ENCODE measurements at regions not wholly inside any gene's neighbourhood (a gene's known extent, or its start where the extent isn't known, plus 50 kb on each side); places are given as distances from the start of the nearest gene placed in this dataset.

DNA sequence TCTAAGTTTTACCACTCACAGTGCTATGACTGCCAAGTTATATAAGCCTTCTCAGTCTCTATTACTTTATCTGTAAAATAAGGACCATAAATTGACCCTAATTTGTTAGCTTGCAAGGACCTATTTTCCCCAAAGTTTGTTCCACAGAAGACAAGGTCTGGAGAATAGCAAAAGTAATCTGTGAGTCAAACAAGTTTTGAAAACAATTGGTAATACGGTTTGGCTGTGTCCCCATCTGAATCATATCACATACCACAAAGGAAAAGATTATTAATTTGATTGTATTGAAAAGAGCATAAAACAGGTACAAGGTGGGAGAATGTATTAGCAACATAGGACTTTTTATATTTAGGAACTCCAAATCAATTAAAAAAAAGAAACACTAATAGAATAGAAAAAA, 124.0 kb upstream of the TARS1 start:
- no peak for TF ChIP-seq POLR2AphosphoS5 (IDR thresholded peaks at IDR 0.05)
- TF ChIP-seq, protein P1, sequence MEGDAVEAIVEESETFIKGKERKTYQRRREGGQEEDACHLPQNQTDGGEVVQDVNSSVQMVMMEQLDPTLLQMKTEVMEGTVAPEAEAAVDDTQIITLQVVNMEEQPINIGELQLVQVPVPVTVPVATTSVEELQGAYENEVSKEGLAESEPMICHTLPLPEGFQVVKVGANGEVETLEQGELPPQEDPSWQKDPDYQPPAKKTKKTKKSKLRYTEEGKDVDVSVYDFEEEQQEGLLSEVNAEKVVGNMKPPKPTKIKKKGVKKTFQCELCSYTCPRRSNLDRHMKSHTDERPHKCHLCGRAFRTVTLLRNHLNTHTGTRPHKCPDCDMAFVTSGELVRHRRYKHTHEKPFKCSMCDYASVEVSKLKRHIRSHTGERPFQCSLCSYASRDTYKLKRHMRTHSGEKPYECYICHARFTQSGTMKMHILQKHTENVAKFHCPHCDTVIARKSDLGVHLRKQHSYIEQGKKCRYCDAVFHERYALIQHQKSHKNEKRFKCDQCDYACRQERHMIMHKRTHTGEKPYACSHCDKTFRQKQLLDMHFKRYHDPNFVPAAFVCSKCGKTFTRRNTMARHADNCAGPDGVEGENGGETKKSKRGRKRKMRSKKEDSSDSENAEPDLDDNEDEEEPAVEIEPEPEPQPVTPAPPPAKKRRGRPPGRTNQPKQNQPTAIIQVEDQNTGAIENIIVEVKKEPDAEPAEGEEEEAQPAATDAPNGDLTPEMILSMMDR (IDR thresholded peaks at IDR 0.05; ENCODE audit: poor library complexity, severe bottlenecking): no peak
- TF ChIP-seq EZH2 (IDR thresholded peaks at IDR 0.05; ENCODE audit: borderline replicate concordance, insufficient read depth, low read length, poor library complexity, severe bottlenecking): no peak
- no peak for TF ChIP-seq TAF1 (IDR thresholded peaks at IDR 0.05; ENCODE audit: low read depth)
- TF ChIP-seq, protein P2, sequence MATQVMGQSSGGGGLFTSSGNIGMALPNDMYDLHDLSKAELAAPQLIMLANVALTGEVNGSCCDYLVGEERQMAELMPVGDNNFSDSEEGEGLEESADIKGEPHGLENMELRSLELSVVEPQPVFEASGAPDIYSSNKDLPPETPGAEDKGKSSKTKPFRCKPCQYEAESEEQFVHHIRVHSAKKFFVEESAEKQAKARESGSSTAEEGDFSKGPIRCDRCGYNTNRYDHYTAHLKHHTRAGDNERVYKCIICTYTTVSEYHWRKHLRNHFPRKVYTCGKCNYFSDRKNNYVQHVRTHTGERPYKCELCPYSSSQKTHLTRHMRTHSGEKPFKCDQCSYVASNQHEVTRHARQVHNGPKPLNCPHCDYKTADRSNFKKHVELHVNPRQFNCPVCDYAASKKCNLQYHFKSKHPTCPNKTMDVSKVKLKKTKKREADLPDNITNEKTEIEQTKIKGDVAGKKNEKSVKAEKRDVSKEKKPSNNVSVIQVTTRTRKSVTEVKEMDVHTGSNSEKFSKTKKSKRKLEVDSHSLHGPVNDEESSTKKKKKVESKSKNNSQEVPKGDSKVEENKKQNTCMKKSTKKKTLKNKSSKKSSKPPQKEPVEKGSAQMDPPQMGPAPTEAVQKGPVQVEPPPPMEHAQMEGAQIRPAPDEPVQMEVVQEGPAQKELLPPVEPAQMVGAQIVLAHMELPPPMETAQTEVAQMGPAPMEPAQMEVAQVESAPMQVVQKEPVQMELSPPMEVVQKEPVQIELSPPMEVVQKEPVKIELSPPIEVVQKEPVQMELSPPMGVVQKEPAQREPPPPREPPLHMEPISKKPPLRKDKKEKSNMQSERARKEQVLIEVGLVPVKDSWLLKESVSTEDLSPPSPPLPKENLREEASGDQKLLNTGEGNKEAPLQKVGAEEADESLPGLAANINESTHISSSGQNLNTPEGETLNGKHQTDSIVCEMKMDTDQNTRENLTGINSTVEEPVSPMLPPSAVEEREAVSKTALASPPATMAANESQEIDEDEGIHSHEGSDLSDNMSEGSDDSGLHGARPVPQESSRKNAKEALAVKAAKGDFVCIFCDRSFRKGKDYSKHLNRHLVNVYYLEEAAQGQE (IDR thresholded peaks at IDR 0.05; ENCODE audit: borderline replicate concordance): no peak
- TF ChIP-seq EP300 (conservative IDR thresholded peaks at IDR 0.05; ENCODE audit: poor library complexity, severe bottlenecking): no peak
- TF ChIP-seq RAD21 (conservative IDR thresholded peaks at IDR 0.05): no peak
- no peak for TF ChIP-seq MXI1 (conservative IDR thresholded peaks at IDR 0.05; ENCODE audit: poor library complexity, severe bottlenecking)
- no peak for TF ChIP-seq SMC3 (conservative IDR thresholded peaks at IDR 0.05; ENCODE audit: poor library complexity)
- H3F3A ChIP-seq (ENCODE audit: insufficient read depth, low read length, poor library complexity, severe bottlenecking): no peaks in the 10 kb centered on the region
- H3K4me2 ChIP-seq (ENCODE audit: low read length): no peak overlapping the region
- no peaks in the 10 kb centered on the region for H3K9me3 ChIP-seq (ENCODE audit: low read length)
- no peaks in the 10 kb centered on the region for H3K27me3 ChIP-seq (ENCODE audit: insufficient read depth, low read depth, low read length)
- no peak overlapping the region for H2AFZ ChIP-seq (ENCODE audit: low read depth, low read length)
- H3K36me3 ChIP-seq (ENCODE audit: insufficient read depth, low read length): no peaks in the 10 kb centered on the region
- no peak overlapping the region for H3K9ac ChIP-seq (ENCODE audit: low read length)
- H3K9me2 ChIP-seq (ENCODE audit: insufficient read depth, low read length): no peaks in the 10 kb centered on the region
- no peaks in the 10 kb centered on the region for H3K79me2 ChIP-seq (replicated peaks; ENCODE audit: insufficient read depth, low read length)
- H4K20me1 ChIP-seq (ENCODE audit: insufficient read depth): no peaks in the 10 kb centered on the region
- H3K4me3 ChIP-seq (ENCODE audit: low read length): no peak overlapping the region
- no peak overlapping the region for H3K27ac ChIP-seq (ENCODE audit: low read length)

DNA sequence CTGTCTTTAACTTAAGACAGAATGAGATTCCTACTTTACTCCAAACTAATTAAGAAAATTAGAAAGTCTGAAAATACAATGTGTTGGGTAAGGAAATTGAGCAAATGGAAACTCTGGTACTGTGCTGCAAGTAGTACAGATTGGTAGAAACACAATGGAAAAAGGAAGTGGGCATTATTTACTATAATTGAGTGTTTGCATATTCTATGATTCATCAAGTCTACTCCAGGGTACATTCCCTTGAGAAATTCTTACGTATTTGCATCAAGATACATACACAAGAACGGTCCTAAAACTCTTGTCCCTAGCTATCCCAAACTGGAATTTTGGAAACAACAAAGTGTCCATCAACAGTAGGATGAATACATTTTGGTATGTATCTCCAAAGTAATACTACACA, 123.5 kb upstream of the TARS1 start:
- Histone ChIP-seq H3K27me3 (ENCODE audit: insufficient read depth, low read depth, low read length) (no peaks in the 10 kb centered on the region), H2AFZ (ENCODE audit: low read depth, low read length) (no peak overlapping the region), H3K79me2 (replicated peaks; ENCODE audit: insufficient read depth, low read length) (no peaks in the 10 kb centered on the region), H4K20me1 (ENCODE audit: insufficient read depth) (no peaks in the 10 kb centered on the region), H3K9me2 (ENCODE audit: insufficient read depth, low read length) (no peaks in the 10 kb centered on the region), H3F3A (ENCODE audit: insufficient read depth, low read length, poor library complexity, severe bottlenecking) (no peaks in the 10 kb centered on the region), H3K9ac (ENCODE audit: low read length) (no peak overlapping the region), H3K27ac (ENCODE audit: low read length) (no peak overlapping the region), H3K4me3 (ENCODE audit: low read length) (no peak overlapping the region), H3K4me2 (ENCODE audit: low read length) (no peak overlapping the region), H3K9me3 (ENCODE audit: low read length) (no peaks in the 10 kb centered on the region), H3K36me3 (ENCODE audit: insufficient read depth, low read length) (no peaks in the 10 kb centered on the region)
- TF ChIP-seq RAD21 (conservative IDR thresholded peaks at IDR 0.05): no peak
- TF ChIP-seq EZH2 (IDR thresholded peaks at IDR 0.05; ENCODE audit: borderline replicate concordance, insufficient read depth, low read length, poor library complexity, severe bottlenecking): no peak

DNA sequence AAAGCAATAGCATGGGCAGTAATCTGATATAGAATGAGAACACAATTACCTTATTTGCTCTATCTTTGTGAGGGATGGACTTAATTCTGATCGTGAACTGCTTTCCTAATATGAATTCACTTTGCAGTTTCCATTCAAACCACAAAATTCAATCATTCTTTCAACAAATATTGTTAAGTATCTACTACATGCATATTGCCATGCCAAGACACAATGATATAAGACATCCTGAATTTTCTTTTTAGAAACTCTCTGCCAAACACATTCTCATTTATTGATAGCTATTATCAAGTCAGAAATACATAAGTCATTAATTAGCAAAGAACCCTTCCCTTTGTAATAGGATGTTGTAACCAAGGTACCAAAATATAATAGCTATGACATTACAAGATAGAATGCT, 121.6 kb upstream of the TARS1 start:
- H3K27me3 ChIP-seq (ENCODE audit: insufficient read depth, low read depth, low read length): no peaks in the 10 kb centered on the region
- H3K4me2 ChIP-seq (ENCODE audit: low read length): no peak overlapping the region
- no peak overlapping the region for H2AFZ ChIP-seq (ENCODE audit: low read depth, low read length)
- no peaks in the 10 kb centered on the region for H4K20me1 ChIP-seq (ENCODE audit: insufficient read depth)
- H3K36me3 ChIP-seq (ENCODE audit: insufficient read depth, low read length): no peaks in the 10 kb centered on the region
- TF ChIP-seq, protein P1 (IDR thresholded peaks at IDR 0.05; ENCODE audit: poor library complexity, severe bottlenecking): no peak
- TF ChIP-seq, protein P2 (IDR thresholded peaks at IDR 0.05; ENCODE audit: borderline replicate concordance): no peak
- no peak for TF ChIP-seq SMC3 (conservative IDR thresholded peaks at IDR 0.05; ENCODE audit: poor library complexity)
- no peak overlapping the region for H3K27ac ChIP-seq (ENCODE audit: low read length)
- H3K79me2 ChIP-seq (replicated peaks; ENCODE audit: insufficient read depth, low read length): no peaks in the 10 kb centered on the region
- no peaks in the 10 kb centered on the region for H3K9me3 ChIP-seq (ENCODE audit: low read length)
- no peaks in the 10 kb centered on the region for H3K9me2 ChIP-seq (ENCODE audit: insufficient read depth, low read length)
- H3K9ac ChIP-seq (ENCODE audit: low read length): no peak overlapping the region
- H3K4me3 ChIP-seq (ENCODE audit: low read length): no peak overlapping the region
- no peaks in the 10 kb centered on the region for H3F3A ChIP-seq (ENCODE audit: insufficient read depth, low read length, poor library complexity, severe bottlenecking)

All from neural cell (in vitro differentiated cells).